H9 (cell line): ENCODE measurements at regions not wholly inside any gene's neighbourhood (a gene's known extent, or its start where the extent isn't known, plus 50 kb on each side); places are given as distances from the start of the nearest gene placed in this dataset.

Experiments
- DNase-seq: peaks from one replicate; pipeline ENCODE4 v3.0.0-alpha.2; 2017
- H2AFZ ChIP-seq: one replicate; pipeline ENCODE4 v1.6.1; 2013; ENCODE audit warnings: mild to moderate bottlenecking, low read length, control low read depth, moderate library complexity
- H2AK5ac ChIP-seq: 2 replicates; pipeline ENCODE4 v1.6.1; 2013; ENCODE audit warnings: low read length, control low read depth, mixed read lengths; ENCODE audit not compliant: insufficient read length
- H2BK120ac ChIP-seq: one replicate; pipeline ENCODE4 v1.6.1; 2013; ENCODE audit warnings: low read depth, mild to moderate bottlenecking, low read length, control low read depth, inconsistent platforms; ENCODE audit not compliant: poor library complexity, severe bottlenecking
- H2BK12ac ChIP-seq: 2 replicates; pipeline ENCODE4 v1.6.1; 2013; ENCODE audit warnings: low read length, control low read depth, mixed read lengths, low read depth; ENCODE audit not compliant: insufficient read length
- H2BK15ac ChIP-seq: 2 replicates; pipeline ENCODE4 v1.6.1; 2013; ENCODE audit warnings: low read depth, low read length, control low read depth
- H2BK20ac ChIP-seq: one replicate; pipeline ENCODE4 v1.6.1; 2013; ENCODE audit warnings: low read depth, mild to moderate bottlenecking, low read length, control low read depth, inconsistent platforms; ENCODE audit not compliant: poor library complexity, severe bottlenecking
- H2BK5ac ChIP-seq: 2 replicates; pipeline ENCODE4 v1.6.1; 2013; ENCODE audit warnings: low read length, control low read depth, mixed read lengths; ENCODE audit not compliant: insufficient read length
- H3K14ac ChIP-seq: 2 replicates; pipeline ENCODE4 v1.6.1; 2013; ENCODE audit warnings: low read length, control low read depth; ENCODE audit not compliant: insufficient read depth
- H3K18ac ChIP-seq: 2 replicates; pipeline ENCODE4 v1.6.1; 2013; ENCODE audit warnings: low read depth, mild to moderate bottlenecking, mixed read lengths, low read length, control low read depth; ENCODE audit not compliant: insufficient read length
- H3K23ac ChIP-seq: 2 replicates; pipeline ENCODE4 v1.6.1; 2013; ENCODE audit warnings: low read length, control low read depth, mixed read lengths, low read depth; ENCODE audit not compliant: insufficient read length
- H3K23me2 ChIP-seq: 2 replicates; pipeline ENCODE4 v1.6.1; 2013; ENCODE audit warnings: low read depth, mild to moderate bottlenecking, mixed read lengths, low read length, control low read depth; ENCODE audit not compliant: insufficient read length, poor library complexity, severe bottlenecking
- H3K27ac ChIP-seq: 2 replicates; pipeline ENCODE4 v1.5.1; 2013; ENCODE audit warnings: low read length, control low read depth, mixed read lengths, low read depth; ENCODE audit not compliant: insufficient read length
- H3K27me3 ChIP-seq: 2 replicates; pipeline ENCODE4 v1.6.1; 2013; ENCODE audit warnings: low read length, control low read depth, inconsistent platforms; ENCODE audit not compliant: insufficient read depth
- H3K4ac ChIP-seq: 2 replicates; pipeline ENCODE4 v1.6.1; 2013; ENCODE audit warnings: low read depth, mild to moderate bottlenecking, control low read depth, inconsistent platforms, low read length, moderate library complexity
- H3K4me1 ChIP-seq: 2 replicates; pipeline ENCODE4 v1.6.1; 2013; ENCODE audit warnings: low read length, control low read depth, inconsistent platforms; ENCODE audit not compliant: insufficient read depth
- H3K4me2 ChIP-seq: 2 replicates; pipeline ENCODE4 v1.6.1; 2013; ENCODE audit warnings: low read length, control low read depth, mixed read lengths; ENCODE audit not compliant: insufficient read length, insufficient read depth
- H3K56ac ChIP-seq: 2 replicates; pipeline ENCODE4 v1.6.1; 2013; ENCODE audit warnings: low read depth, mild to moderate bottlenecking, mixed read lengths, low read length, control low read depth; ENCODE audit not compliant: insufficient read length
- H3K79me1 ChIP-seq: 2 replicates; pipeline ENCODE4 v1.6.1; 2013; ENCODE audit warnings: low read depth, mild to moderate bottlenecking, moderate library complexity, low read length, control low read depth, inconsistent platforms; ENCODE audit not compliant: insufficient read depth, poor library complexity, severe bottlenecking
- H3K79me2 ChIP-seq: 2 replicates; pipeline ENCODE4 v1.6.1; 2013; ENCODE audit warnings: low read length, control low read depth, inconsistent platforms; ENCODE audit not compliant: insufficient read depth
- H3K9ac ChIP-seq: 2 replicates; pipeline ENCODE4 v1.6.1; 2013; ENCODE audit warnings: low read length, control low read depth, mixed read lengths; ENCODE audit not compliant: insufficient read length; ENCODE audit errors: extremely low read depth
- H3K9me3 ChIP-seq: one replicate; pipeline ENCODE4 v1.6.1; 2013; ENCODE audit warnings: low read depth, low read length, inconsistent platforms; ENCODE audit not compliant: control insufficient read depth
- H3T11ph ChIP-seq: one replicate; pipeline ENCODE4 v1.6.1; 2013; ENCODE audit warnings: mild to moderate bottlenecking, low read length, control low read depth, inconsistent platforms
- H4K20me1 ChIP-seq: one replicate; pipeline ENCODE4 v1.6.1; 2013; ENCODE audit not compliant: control insufficient read depth, insufficient read length, insufficient read depth
- H4K5ac ChIP-seq: 2 replicates; pipeline ENCODE4 v1.6.1; 2013; ENCODE audit warnings: low read depth, mild to moderate bottlenecking, mixed read lengths, low read length, control low read depth; ENCODE audit not compliant: insufficient read length
- H4K8ac ChIP-seq: replicated peaks from 2 replicates; pipeline ENCODE4 v1.6.1; 2013; ENCODE audit warnings: low read length, control low read depth, mixed read lengths, low read depth; ENCODE audit not compliant: insufficient read length
- H4K91ac ChIP-seq: 2 replicates; pipeline ENCODE4 v1.6.1; 2013; ENCODE audit warnings: low read depth, mild to moderate bottlenecking, moderate library complexity, mixed read lengths, low read length, control low read depth; ENCODE audit not compliant: insufficient read length
- H3K27ac Mint-ChIP-seq, 3 experiments: 2 replicates in 2 of 3; 3 replicates in 1 of 3; pipeline ENCODE4 v1.8.0; 2020 to 2021; ENCODE audit warnings: mixed read lengths in 3 of 3, mild to moderate bottlenecking in 1 of 3, moderate library complexity in 1 of 3
- H3K27me3 Mint-ChIP-seq: 2 replicates; pipeline ENCODE4 v1.8.0; 2021; ENCODE audit warnings: low read depth, mild to moderate bottlenecking, moderate library complexity, mixed read lengths
- H3K36me3 Mint-ChIP-seq, 3 experiments: 2 replicates in 2 of 3; 3 replicates in 1 of 3; pipeline ENCODE4 v1.8.0; 2020 to 2021; ENCODE audit warnings: low read depth in 3 of 3, mixed read lengths in 3 of 3; ENCODE audit not compliant: insufficient read depth in 1 of 3
- H3K4me1 Mint-ChIP-seq, 2 experiments: 2 replicates each; pipeline ENCODE4 v1.8.0; 2020; ENCODE audit warnings: mixed read lengths in 2 of 2
- H3K4me3 Mint-ChIP-seq, 2 experiments: 2 replicates in 1 of 2; 3 replicates in 1 of 2; pipeline ENCODE4 v1.8.0; 2020 to 2021; ENCODE audit warnings: mild to moderate bottlenecking in 2 of 2, mixed read lengths in 2 of 2, moderate library complexity in 1 of 2
- H3K9me3 Mint-ChIP-seq, 2 experiments: 2 replicates in 1 of 2; 3 replicates in 1 of 2; pipeline ENCODE4 v1.8.0; 2020; ENCODE audit warnings: mild to moderate bottlenecking in 2 of 2, mixed read lengths in 2 of 2, moderate library complexity in 1 of 2
- WGBS: extraction: QIAGEN DNeasy Blood & Tissue Kit; methylation state at CpG from one replicate; pipeline ENCODE4 v1.1.7; 2013; ENCODE audit warnings: missing lambda C conversion rate, low lambda C conversion rate, mixed read lengths; ENCODE audit not compliant: insufficient read length; ENCODE audit errors: extremely low coverage; 5-methylcytosine and 5-hydroxymethylcytosine counted together
- TF ChIP-seq, protein P1 (sequence below): fragments of 200-600 bp; sonication (generic); conservative IDR thresholded peaks from 3 replicates; pipeline ENCODE4 v1.8.0; 2021; ENCODE audit warnings: antibody characterized with exemption, mild to moderate bottlenecking

DNA sequence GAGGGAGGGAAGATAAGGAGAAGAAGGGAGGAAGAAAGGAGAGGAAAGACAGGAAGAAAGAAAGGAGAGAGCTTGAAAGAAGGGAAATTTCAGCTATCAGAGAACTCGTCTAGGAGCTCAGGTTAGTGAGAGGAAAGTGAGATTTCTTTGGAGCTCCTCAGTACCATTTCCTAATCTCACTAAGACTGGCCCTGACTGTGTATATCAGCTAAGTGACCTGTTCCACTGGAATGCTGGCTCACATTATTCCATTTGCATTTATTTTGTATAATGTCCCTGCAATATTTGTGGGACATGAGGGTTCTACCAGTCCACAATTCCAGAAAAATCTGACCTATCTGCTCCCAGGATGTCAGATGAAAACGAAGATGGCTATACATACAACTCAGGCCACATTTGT lies 114.7 kb upstream of the CELF2 start:
- Histone ChIP-seq H3K9ac (no peak overlapping the region), H4K5ac (no peak overlapping the region), H2BK12ac (no peak overlapping the region), H2AK5ac (no peak overlapping the region), H2BK20ac (no peak overlapping the region), H2BK15ac (no peak overlapping the region), H3K18ac (no peak overlapping the region), H4K20me1 (no peaks in the 10 kb centered on the region), H4K91ac (no peak overlapping the region), H3K56ac (no peak overlapping the region), H3T11ph (no peak overlapping the region), H3K79me2 (no peaks in the 10 kb centered on the region), H2BK120ac (no peak overlapping the region), H3K27me3 (no peaks in the 10 kb centered on the region), H3K23ac (no peak overlapping the region), H3K27ac (no peak overlapping the region), H3K4me2 (no peak overlapping the region), H3K9me3 (no peaks in the 10 kb centered on the region), H3K23me2 (no peaks in the 10 kb centered on the region), H2AFZ (no peak overlapping the region), H3K79me1 (no peaks in the 10 kb centered on the region), H3K4ac (no peak overlapping the region), H3K14ac (no peak overlapping the region), H4K8ac (no peak overlapping the region), H2BK5ac (no peak overlapping the region), H3K4me1 (no peaks in the 10 kb centered on the region)
- Mint-ChIP-seq H3K4me3 (no peak overlapping the region), H3K4me1 (no peaks in the 10 kb centered on the region), H3K27ac (no peak overlapping the region), H3K36me3 (no peaks in the 10 kb centered on the region), H3K27me3 (no peaks in the 10 kb centered on the region), H3K9me3 (no peaks in the 10 kb centered on the region)
- DNase-seq = no peak
- TF ChIP-seq, protein P1, sequence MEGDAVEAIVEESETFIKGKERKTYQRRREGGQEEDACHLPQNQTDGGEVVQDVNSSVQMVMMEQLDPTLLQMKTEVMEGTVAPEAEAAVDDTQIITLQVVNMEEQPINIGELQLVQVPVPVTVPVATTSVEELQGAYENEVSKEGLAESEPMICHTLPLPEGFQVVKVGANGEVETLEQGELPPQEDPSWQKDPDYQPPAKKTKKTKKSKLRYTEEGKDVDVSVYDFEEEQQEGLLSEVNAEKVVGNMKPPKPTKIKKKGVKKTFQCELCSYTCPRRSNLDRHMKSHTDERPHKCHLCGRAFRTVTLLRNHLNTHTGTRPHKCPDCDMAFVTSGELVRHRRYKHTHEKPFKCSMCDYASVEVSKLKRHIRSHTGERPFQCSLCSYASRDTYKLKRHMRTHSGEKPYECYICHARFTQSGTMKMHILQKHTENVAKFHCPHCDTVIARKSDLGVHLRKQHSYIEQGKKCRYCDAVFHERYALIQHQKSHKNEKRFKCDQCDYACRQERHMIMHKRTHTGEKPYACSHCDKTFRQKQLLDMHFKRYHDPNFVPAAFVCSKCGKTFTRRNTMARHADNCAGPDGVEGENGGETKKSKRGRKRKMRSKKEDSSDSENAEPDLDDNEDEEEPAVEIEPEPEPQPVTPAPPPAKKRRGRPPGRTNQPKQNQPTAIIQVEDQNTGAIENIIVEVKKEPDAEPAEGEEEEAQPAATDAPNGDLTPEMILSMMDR = no peak
- no CpG with 5 or more reads among the region's 2 CpGs for WGBS
